IMR-90 (cell line): ENCODE measurements at regions not wholly inside any gene's neighbourhood (a gene's known extent, or its start where the extent isn't known, plus 50 kb on each side); places are given as distances from the start of the nearest gene placed in this dataset.

ENCODE experiments used
- ATAC-seq: fragments of 200-7000 bp; cut with Tn5 transposase; 2 replicates; pipeline ENCODE4 v1.9.1; 2020; ENCODE audit warnings: low read depth, mild to moderate bottlenecking, moderate library complexity
- BruUV-seq: library from RNA; stranded (reverse); fragments of 400-500 nt; replicated peaks from 2 replicates; lab custom pipeline; 2021; lab: Mats Ljungman, UMichigan
- CTCF ChIA-PET: fragments of 300-600 bp; formaldehyde crosslinking; extraction: SDS; loops from one replicate; lab custom pipeline; 2021; ENCODE audit warnings: antibody characterized with exemption; lab: Yijun Ruan, JAX
- POLR2A ChIA-PET: fragments of 300-600 bp; sonication (Branson Sonifier 250); formaldehyde crosslinking; loops from one replicate; lab custom pipeline; 2022; ENCODE audit warnings: antibody characterized with exemption; ENCODE audit not compliant: unreplicated experiment; lab: Charles Lee
- DNase-seq: peaks from one replicate; pipeline ENCODE4 v3.0.0; 2013
- H2AFZ ChIP-seq: replicated peaks from 2 replicates; pipeline ENCODE3; 2013; ENCODE audit warnings: low read length, mild to moderate bottlenecking; ENCODE audit not compliant: poor library complexity
- H2AK5ac ChIP-seq: 2 replicates; pipeline ENCODE4 v1.6.1; 2013; ENCODE audit warnings: low read depth, low read length, inconsistent platforms
- H2AK9ac ChIP-seq: replicated peaks from 2 replicates; pipeline ENCODE3; 2013; ENCODE audit warnings: mild to moderate bottlenecking, low read depth, low read length, moderate library complexity; ENCODE audit not compliant: poor library complexity
- H2BK120ac ChIP-seq: 2 replicates; pipeline ENCODE4 v1.6.1; 2013; ENCODE audit warnings: low read depth, low read length, inconsistent platforms
- H2BK15ac ChIP-seq: 3 replicates; pipeline ENCODE4 v1.6.1; 2013; ENCODE audit warnings: low read depth, low read length, inconsistent platforms
- H2BK20ac ChIP-seq: 2 replicates; pipeline ENCODE4 v1.6.1; 2013; ENCODE audit warnings: low read depth, mild to moderate bottlenecking, inconsistent platforms, low read length, moderate library complexity
- H2BK5ac ChIP-seq: 2 replicates; pipeline ENCODE4 v1.6.1; 2013; ENCODE audit warnings: mild to moderate bottlenecking, low read depth, low read length, inconsistent platforms; ENCODE audit not compliant: poor library complexity, severe bottlenecking
- H3K14ac ChIP-seq: replicated peaks from 2 replicates; pipeline ENCODE4 v1.6.1; 2013; ENCODE audit warnings: low read depth, low read length, inconsistent platforms
- H3K18ac ChIP-seq: 2 replicates; pipeline ENCODE4 v1.6.1; 2013; ENCODE audit warnings: low read depth, low read length, control low read depth
- H3K23ac ChIP-seq: 2 replicates; pipeline ENCODE4 v1.6.1; 2013; ENCODE audit warnings: low read depth, low read length, inconsistent platforms
- H3K27ac ChIP-seq: 2 replicates; pipeline ENCODE4 v1.5.1; 2013; ENCODE audit warnings: mild to moderate bottlenecking, control low read depth, low read length; ENCODE audit not compliant: insufficient read depth
- H3K27me3 ChIP-seq: 2 replicates; pipeline ENCODE4 v1.6.1; 2013; ENCODE audit warnings: low read length; ENCODE audit not compliant: control insufficient read depth, insufficient read depth
- H3K36me3 ChIP-seq: 2 replicates; pipeline ENCODE4 v1.6.1; 2013; ENCODE audit warnings: low read length, mixed read lengths; ENCODE audit not compliant: control insufficient read depth, insufficient read depth
- H3K4ac ChIP-seq: 2 replicates; pipeline ENCODE4 v1.6.1; 2013; ENCODE audit warnings: low read depth, low read length, inconsistent platforms
- H3K4me1 ChIP-seq: 2 replicates; pipeline ENCODE4 v1.6.1; 2013; ENCODE audit warnings: low read length, mixed read lengths; ENCODE audit not compliant: control insufficient read depth, insufficient read depth
- H3K4me2 ChIP-seq: 2 replicates; pipeline ENCODE4 v1.6.1; 2013; ENCODE audit warnings: low read depth, mild to moderate bottlenecking, control low read depth, low read length, moderate library complexity
- H3K4me3 ChIP-seq: 2 replicates; pipeline ENCODE4 v1.5.1; 2013; ENCODE audit warnings: low read depth, mild to moderate bottlenecking, control low read depth, low read length, moderate library complexity; ENCODE audit not compliant: insufficient read depth
- H3K56ac ChIP-seq: 2 replicates; pipeline ENCODE4 v1.6.1; 2013; ENCODE audit warnings: low read length, inconsistent platforms; ENCODE audit not compliant: insufficient read depth; ENCODE audit errors: extremely low read depth
- H3K79me1 ChIP-seq, 2 experiments: 2 replicates each; pipeline ENCODE4 v1.6.1; 2013; ENCODE audit warnings: low read length in 2 of 2, inconsistent platforms in 1 of 2, low read depth in 1 of 2
- H3K9ac ChIP-seq: 2 replicates; pipeline ENCODE4 v1.6.1; 2013; ENCODE audit warnings: low read depth, low read length, control low read depth
- H3K9me1 ChIP-seq: 2 replicates; pipeline ENCODE4 v1.6.1; 2013; ENCODE audit warnings: low read length, inconsistent platforms; ENCODE audit not compliant: insufficient read depth
- H3K9me3 ChIP-seq: 2 replicates; pipeline ENCODE4 v1.6.1; 2013; ENCODE audit warnings: low read length; ENCODE audit not compliant: control insufficient read depth, insufficient read depth
- H4K20me1 ChIP-seq: 2 replicates; pipeline ENCODE4 v1.6.1; 2013; ENCODE audit warnings: low read length, inconsistent platforms; ENCODE audit not compliant: insufficient read depth
- H4K5ac ChIP-seq: 2 replicates; pipeline ENCODE4 v1.6.1; 2013; ENCODE audit warnings: mild to moderate bottlenecking, low read depth, low read length, control low read depth
- H4K8ac ChIP-seq, 2 experiments: 2 replicates each; pipeline ENCODE4 v1.6.1; 2013; ENCODE audit warnings: low read depth in 2 of 2, low read length in 2 of 2, control low read depth in 1 of 2, inconsistent platforms in 1 of 2
- H4K91ac ChIP-seq: 2 replicates; pipeline ENCODE4 v1.6.1; 2013; ENCODE audit warnings: low read depth, low read length, inconsistent platforms; ENCODE audit not compliant: insufficient read depth
- BHLHE40 ChIP-seq: fragments of 150-350 bp; IDR thresholded peaks from 2 replicates; pipeline ENCODE4 v1.6.1; 2016; ENCODE audit warnings: mild to moderate bottlenecking, low read depth, low read length
- CEBPB ChIP-seq: IDR thresholded peaks from 2 replicates; pipeline ENCODE4 v1.6.1; 2012; ENCODE audit warnings: low read depth, low read length, improper control_type of control experiment
- CHD1 ChIP-seq: IDR thresholded peaks from 2 replicates; pipeline ENCODE4 v1.6.1; 2012; ENCODE audit warnings: low read depth, low read length, improper control_type of control experiment
- CTCF ChIP-seq: conservative IDR thresholded peaks from 2 replicates; pipeline ENCODE4 v1.5.1; 2012; ENCODE audit warnings: mild to moderate bottlenecking, low read depth, low read length, improper control_type of control experiment
- FOS ChIP-seq: fragments of 150-350 bp; IDR thresholded peaks from 2 replicates; pipeline ENCODE4 v1.6.1; 2016; ENCODE audit warnings: low read depth, low read length
- MAFK ChIP-seq: IDR thresholded peaks from 2 replicates; pipeline ENCODE4 v1.6.1; 2012; ENCODE audit warnings: low read depth, low read length, improper control_type of control experiment
- MAZ ChIP-seq: IDR thresholded peaks from 2 replicates; pipeline ENCODE4 v1.6.1; 2012; ENCODE audit warnings: low read depth, mild to moderate bottlenecking, low read length, improper control_type of control experiment, moderate library complexity, borderline replicate concordance
- MXI1 ChIP-seq: IDR thresholded peaks from 2 replicates; pipeline ENCODE4 v1.6.1; 2012; ENCODE audit warnings: low read depth, mild to moderate bottlenecking, low read length, moderate library complexity, borderline replicate concordance
- NFE2L2 ChIP-seq: fragments of 150-350 bp; IDR thresholded peaks from 2 replicates; pipeline ENCODE4 v1.6.1; 2016; ENCODE audit warnings: low read depth, mild to moderate bottlenecking, low read length
- POLR2A ChIP-seq: IDR thresholded peaks from 2 replicates; pipeline ENCODE4 v1.6.1; 2012; ENCODE audit warnings: mild to moderate bottlenecking, low read depth, low read length
- RAD21 ChIP-seq: IDR thresholded peaks from 2 replicates; pipeline ENCODE4 v1.6.1; 2012; ENCODE audit warnings: low read length, improper control_type of control experiment
- RCOR1 ChIP-seq: IDR thresholded peaks from 2 replicates; pipeline ENCODE4 v1.6.1; 2012; ENCODE audit warnings: mild to moderate bottlenecking, low read length, improper control_type of control experiment; ENCODE audit not compliant: insufficient replicate concordance
- RFX5 ChIP-seq: IDR thresholded peaks from 2 replicates; pipeline ENCODE4 v1.8.0; 2012; ENCODE audit warnings: low read depth, mild to moderate bottlenecking, low read length, moderate library complexity
- SMC3 ChIP-seq: fragments of 150-350 bp; IDR thresholded peaks from 2 replicates; pipeline ENCODE4 v1.6.1; 2016; ENCODE audit warnings: low read depth, mild to moderate bottlenecking, antibody characterized with exemption, low read length, moderate library complexity
- WGBS, 2 experiments: methylation state at CpG; one replicate each; pipeline versions ENCODE4 v1.1.5 to v1.1.7; 2013; ENCODE audit warnings: missing lambda C conversion rate in 2 of 2; ENCODE audit not compliant: insufficient read length in 1 of 2; ENCODE audit errors: extremely low coverage in 2 of 2; 5-methylcytosine and 5-hydroxymethylcytosine counted together
- dilution Hi-C: fragments of 300-500 bp; cut with HindIII; formaldehyde crosslinking; loops from one replicate; pipeline ENCODE4 v1.14.3; 2018; ENCODE audit warnings: low sequenced_read_pairs; ENCODE audit not compliant: unreplicated experiment
- in situ Hi-C: fragments of 300-500 bp; cut with MboI; formaldehyde crosslinking; loops from 3 replicates; pipeline ENCODE4 v1.14.3; 2019; ENCODE audit warnings: low sequenced_read_pairs, inconsistent platforms, mixed read lengths
- intact Hi-C: fragments of 100-400 bp; cut with micrococcal nuclease; formaldehyde crosslinking; loops from 2 replicates; pipeline ENCODE4 v1.10.0; 2022
- TF ChIP-seq, protein P1 (sequence below): fragments of 150-350 bp; IDR thresholded peaks from 2 replicates; pipeline ENCODE4 v1.6.1; 2017; ENCODE audit warnings: mild to moderate bottlenecking, antibody characterized with exemption, low read length, low read depth
- TF ChIP-seq, protein P2 (sequence below): fragments of 150-350 bp; IDR thresholded peaks from 2 replicates; pipeline ENCODE4 v1.6.1; 2016; ENCODE audit warnings: low read depth, mild to moderate bottlenecking, low read length, moderate library complexity, borderline replicate concordance

DNA sequence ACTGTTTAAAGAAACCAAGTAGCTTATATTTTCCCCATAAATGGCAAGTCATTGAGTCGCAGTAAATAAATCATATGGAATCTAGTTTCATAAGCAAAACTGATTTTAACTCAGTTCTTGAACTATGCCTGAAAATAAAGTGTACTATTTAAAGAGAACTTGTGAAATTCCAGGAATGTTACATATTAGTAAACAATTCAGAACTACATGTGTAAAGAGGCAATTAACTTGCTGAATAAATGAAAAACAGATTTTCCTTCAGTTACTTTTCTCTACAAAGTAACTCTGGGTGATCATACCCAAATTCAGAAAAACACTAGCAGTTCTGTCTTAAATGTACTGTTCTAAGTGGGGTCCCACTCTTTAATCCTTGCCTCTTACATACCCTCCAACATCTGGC lies 236.1 kb upstream of the EDNRA start:
- Histone ChIP-seq H3K9me1 (no peaks in the 10 kb centered on the region), H3K4me1 (no peaks in the 10 kb centered on the region), H3K36me3 (no peaks in the 10 kb centered on the region), H3K23ac (no peak overlapping the region), H2AK9ac (no peak overlapping the region), H3K9me3 (no peaks in the 10 kb centered on the region), H2AK5ac (peak overlapping the region; percentile 68; the same call in 1 of the 2 replicates), H3K79me1 (no peaks in the 10 kb centered on the region), H3K27ac (no peak overlapping the region), H2BK15ac (no peak overlapping the region), H2BK5ac (no peak overlapping the region), H3K27me3 (no peaks in the 10 kb centered on the region), H3K56ac (no peak overlapping the region), H3K18ac (no peak overlapping the region), H3K4me2 (no peak overlapping the region), H3K4me3 (no peak overlapping the region), H3K4ac (no peak overlapping the region), H2BK120ac (no peak overlapping the region), H4K20me1 (no peaks in the 10 kb centered on the region), H4K91ac (peak overlapping the region; percentile 65), H3K9ac (no peak overlapping the region), H4K5ac (no peak overlapping the region), H3K14ac (no peak overlapping the region), H2BK20ac (no peak overlapping the region), H4K8ac (no peak overlapping the region), H2AFZ (peak overlapping the region; percentile 65)
- no TSS peak for BruUV-seq
- POLR2A ChIA-PET, result no interaction called here
- ATAC-seq (no peak), DNase-seq (no peak)
- in situ Hi-C loops, result no loop called here
- no CpG with 5 or more reads among the region's 1 CpG for WGBS, 2 experiments
- CTCF ChIA-PET, result interaction anchor here (0.5 kb wide), 1 partner anchor 18 kb away, joined by 4 read pairs; no protein-coding TSS in a partner anchor
- intact Hi-C loops, result loop anchor here (1.0 kb wide), 1 partner anchor 8 kb away; no protein-coding TSS in a partner anchor
- dilution Hi-C loops, result no loop called here
- TF ChIP-seq, protein P1, sequence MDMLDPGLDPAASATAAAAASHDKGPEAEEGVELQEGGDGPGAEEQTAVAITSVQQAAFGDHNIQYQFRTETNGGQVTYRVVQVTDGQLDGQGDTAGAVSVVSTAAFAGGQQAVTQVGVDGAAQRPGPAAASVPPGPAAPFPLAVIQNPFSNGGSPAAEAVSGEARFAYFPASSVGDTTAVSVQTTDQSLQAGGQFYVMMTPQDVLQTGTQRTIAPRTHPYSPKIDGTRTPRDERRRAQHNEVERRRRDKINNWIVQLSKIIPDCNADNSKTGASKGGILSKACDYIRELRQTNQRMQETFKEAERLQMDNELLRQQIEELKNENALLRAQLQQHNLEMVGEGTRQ, result no peak
- TF ChIP-seq RAD21 (no peak), CTCF (no peak), CEBPB (no peak), MAZ (no peak), RFX5 (no peak), MAFK (no peak), NFE2L2 (no peak), MXI1 (no peak), POLR2A (no peak), SMC3 (no peak), RCOR1 (no peak), FOS (no peak), CHD1 (no peak), BHLHE40 (no peak)
- TF ChIP-seq, protein P2, sequence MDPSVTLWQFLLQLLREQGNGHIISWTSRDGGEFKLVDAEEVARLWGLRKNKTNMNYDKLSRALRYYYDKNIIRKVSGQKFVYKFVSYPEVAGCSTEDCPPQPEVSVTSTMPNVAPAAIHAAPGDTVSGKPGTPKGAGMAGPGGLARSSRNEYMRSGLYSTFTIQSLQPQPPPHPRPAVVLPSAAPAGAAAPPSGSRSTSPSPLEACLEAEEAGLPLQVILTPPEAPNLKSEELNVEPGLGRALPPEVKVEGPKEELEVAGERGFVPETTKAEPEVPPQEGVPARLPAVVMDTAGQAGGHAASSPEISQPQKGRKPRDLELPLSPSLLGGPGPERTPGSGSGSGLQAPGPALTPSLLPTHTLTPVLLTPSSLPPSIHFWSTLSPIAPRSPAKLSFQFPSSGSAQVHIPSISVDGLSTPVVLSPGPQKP, result no peak
